Colonic mucosa (tissue), 4 donors: ENCODE measurements at regions not wholly inside any gene's neighbourhood (a gene's known extent, or its start where the extent isn't known, plus 50 kb on each side); places are given as distances from the start of the nearest gene placed in this dataset.

Experiments
- DNase-seq: peaks from one replicate; pipeline ENCODE4 v3.0.0-alpha.2; 2020
- H3K27ac ChIP-seq: fragments of 200-600 bp; one replicate; pipeline ENCODE4 v1.8.0; 2021
- H3K27me3 ChIP-seq: fragments of 200-600 bp; one replicate; pipeline ENCODE4 v1.8.0; 2021
- H3K36me3 ChIP-seq: fragments of 200-600 bp; one replicate; pipeline ENCODE4 v1.8.0; 2021
- H3K4me1 ChIP-seq: fragments of 200-600 bp; one replicate; pipeline ENCODE4 v1.8.0; 2021; ENCODE audit warnings: mild to moderate bottlenecking
- H3K4me3 ChIP-seq: fragments of 200-600 bp; one replicate; pipeline ENCODE4 v1.8.0; 2021
- H3K9ac ChIP-seq, 2 donors: one replicate each; pipeline ENCODE4 v1.7.0; 2013; ENCODE audit warnings: control low read depth in 2 of 2, low read depth in 2 of 2, low read length in 2 of 2
- H3K9me3 ChIP-seq: fragments of 200-600 bp; one replicate; pipeline ENCODE4 v1.8.0; 2021
- intact Hi-C: fragments of 100-400 bp; cut with DNase I; formaldehyde crosslinking; loops from one replicate; pipeline ENCODE4 v1.14.1; 2022
- TF ChIP-seq, protein P1 (sequence below): fragments of 200-600 bp; IDR thresholded peaks from one replicate; pipeline ENCODE4 v1.8.0; 2022; ENCODE audit warnings: antibody characterized with exemption, mild to moderate bottlenecking
- donor health status: healthy.
- donor health status: DM: no; HTN: no; CAD: no.
- donor health status: DM: no; HTN: no; CAD: no.

DNA sequence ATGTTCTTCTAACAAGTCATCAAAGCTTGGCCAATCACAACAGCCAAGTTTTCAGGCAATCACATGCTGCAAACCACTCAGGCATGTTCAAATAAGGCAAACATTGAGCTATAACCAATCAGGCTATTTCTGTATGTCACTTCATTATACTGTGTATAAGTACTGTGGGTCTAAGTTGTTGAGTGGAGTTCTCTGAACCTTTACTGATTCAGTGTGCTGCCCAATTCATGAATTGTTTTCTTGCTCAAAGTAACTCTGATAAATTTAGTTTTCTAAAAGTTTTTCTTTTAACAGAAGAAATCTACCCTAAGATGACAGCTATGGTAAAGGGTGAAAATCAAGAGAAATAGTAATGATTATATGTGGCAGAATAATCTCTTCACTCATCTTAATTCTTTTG is 805.4 kb upstream of the NUDT12 start:
- no peak for DNase-seq
- Histone ChIP-seq H3K4me3 (no peak overlapping the region), H3K9ac (no peak overlapping the region), H3K9me3 (no peaks in the 10 kb centered on the region), H3K4me1 (no peaks in the 10 kb centered on the region), H3K36me3 (no peaks in the 10 kb centered on the region), H3K27me3 (no peaks in the 10 kb centered on the region), H3K27ac (no peak overlapping the region)
- intact Hi-C loops: no loop called here
- TF ChIP-seq, protein P1, sequence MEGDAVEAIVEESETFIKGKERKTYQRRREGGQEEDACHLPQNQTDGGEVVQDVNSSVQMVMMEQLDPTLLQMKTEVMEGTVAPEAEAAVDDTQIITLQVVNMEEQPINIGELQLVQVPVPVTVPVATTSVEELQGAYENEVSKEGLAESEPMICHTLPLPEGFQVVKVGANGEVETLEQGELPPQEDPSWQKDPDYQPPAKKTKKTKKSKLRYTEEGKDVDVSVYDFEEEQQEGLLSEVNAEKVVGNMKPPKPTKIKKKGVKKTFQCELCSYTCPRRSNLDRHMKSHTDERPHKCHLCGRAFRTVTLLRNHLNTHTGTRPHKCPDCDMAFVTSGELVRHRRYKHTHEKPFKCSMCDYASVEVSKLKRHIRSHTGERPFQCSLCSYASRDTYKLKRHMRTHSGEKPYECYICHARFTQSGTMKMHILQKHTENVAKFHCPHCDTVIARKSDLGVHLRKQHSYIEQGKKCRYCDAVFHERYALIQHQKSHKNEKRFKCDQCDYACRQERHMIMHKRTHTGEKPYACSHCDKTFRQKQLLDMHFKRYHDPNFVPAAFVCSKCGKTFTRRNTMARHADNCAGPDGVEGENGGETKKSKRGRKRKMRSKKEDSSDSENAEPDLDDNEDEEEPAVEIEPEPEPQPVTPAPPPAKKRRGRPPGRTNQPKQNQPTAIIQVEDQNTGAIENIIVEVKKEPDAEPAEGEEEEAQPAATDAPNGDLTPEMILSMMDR: no peak

DNA sequence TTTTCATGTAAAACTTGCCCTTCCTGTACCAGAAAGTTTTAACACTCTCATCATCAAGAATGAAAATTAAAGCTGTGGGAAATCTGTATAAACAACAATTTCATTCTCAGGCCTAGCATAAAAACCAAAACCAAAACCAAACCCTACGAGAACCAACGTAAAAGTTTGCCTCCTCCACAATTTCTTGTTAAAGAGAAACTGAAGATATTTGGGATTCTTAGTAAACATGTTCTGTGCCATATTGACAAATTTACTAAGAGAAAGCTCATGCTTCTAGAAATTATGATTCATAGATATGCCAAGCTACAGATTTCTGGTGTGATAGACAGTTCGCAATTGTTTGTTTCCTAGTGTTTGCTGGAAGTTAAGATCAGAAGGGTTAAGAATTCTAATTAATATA is 801.0 kb upstream of the NUDT12 start:
- no peaks in the 10 kb centered on the region for H3K4me1 ChIP-seq
- no peak overlapping the region for H3K4me3 ChIP-seq
- H3K9ac ChIP-seq: no peak overlapping the region
- no peaks in the 10 kb centered on the region for H3K27me3 ChIP-seq
- no peaks in the 10 kb centered on the region for H3K36me3 ChIP-seq
- H3K27ac ChIP-seq: no peak overlapping the region
- H3K9me3 ChIP-seq: no peaks in the 10 kb centered on the region
- DNase-seq: no peak
- intact Hi-C loops: no loop called here
- TF ChIP-seq, protein P1: no peak

DNA sequence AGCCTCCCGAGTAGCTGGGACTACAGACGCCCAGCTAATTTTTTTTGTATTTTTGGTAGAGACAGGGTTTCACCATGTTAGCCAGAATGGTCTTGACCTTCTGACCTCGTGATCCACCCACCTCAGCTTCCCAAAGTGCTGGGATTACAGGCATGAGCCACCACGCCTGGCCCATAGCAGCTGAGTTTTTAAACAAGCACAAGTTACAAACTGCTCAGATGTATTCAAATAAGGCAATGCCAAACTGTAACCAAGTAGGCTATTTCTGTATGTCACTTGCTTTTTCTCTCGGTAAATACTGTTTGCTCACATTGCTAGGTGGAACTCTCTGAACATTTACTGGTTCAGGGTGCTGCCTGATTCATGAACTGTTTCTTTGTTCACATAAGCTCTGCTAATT is 799.3 kb upstream of the NUDT12 start:
- H3K4me3 ChIP-seq: no peak overlapping the region
- TF ChIP-seq, protein P1: no peak
- no peak for DNase-seq
- intact Hi-C loops: no loop called here
- no peaks in the 10 kb centered on the region for H3K9me3 ChIP-seq
- H3K4me1 ChIP-seq: no peaks in the 10 kb centered on the region
- no peaks in the 10 kb centered on the region for H3K27me3 ChIP-seq
- no peak overlapping the region for H3K9ac ChIP-seq
- no peak overlapping the region for H3K27ac ChIP-seq
- H3K36me3 ChIP-seq: no peaks in the 10 kb centered on the region

DNA sequence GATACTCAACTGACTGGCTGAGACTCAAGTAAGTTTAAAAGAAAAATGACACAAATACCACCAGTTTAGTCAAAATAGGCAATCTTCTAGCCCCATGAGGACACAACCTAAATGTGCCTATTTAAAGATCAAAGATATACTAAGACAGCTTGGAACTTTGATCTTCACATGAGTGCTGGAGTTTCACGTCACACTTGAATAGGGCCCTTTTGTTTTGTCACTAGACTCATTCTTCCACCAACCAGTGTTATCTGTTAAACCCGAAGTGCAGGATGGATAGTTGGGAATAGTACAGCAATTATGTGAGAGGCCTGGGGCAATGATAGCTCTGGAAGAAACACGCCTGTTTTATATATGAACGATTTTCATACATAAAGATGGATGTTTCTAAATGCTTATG is 792.8 kb upstream of the NUDT12 start:
- H3K9ac ChIP-seq: no peak overlapping the region
- no peaks in the 10 kb centered on the region for H3K4me1 ChIP-seq
- no peaks in the 10 kb centered on the region for H3K36me3 ChIP-seq
- TF ChIP-seq, protein P1: no peak
- H3K27me3 ChIP-seq: no peaks in the 10 kb centered on the region
- H3K4me3 ChIP-seq: no peak overlapping the region
- DNase-seq: no peak
- no peaks in the 10 kb centered on the region for H3K9me3 ChIP-seq
- no peak overlapping the region for H3K27ac ChIP-seq
- intact Hi-C loops: no loop called here

DNA sequence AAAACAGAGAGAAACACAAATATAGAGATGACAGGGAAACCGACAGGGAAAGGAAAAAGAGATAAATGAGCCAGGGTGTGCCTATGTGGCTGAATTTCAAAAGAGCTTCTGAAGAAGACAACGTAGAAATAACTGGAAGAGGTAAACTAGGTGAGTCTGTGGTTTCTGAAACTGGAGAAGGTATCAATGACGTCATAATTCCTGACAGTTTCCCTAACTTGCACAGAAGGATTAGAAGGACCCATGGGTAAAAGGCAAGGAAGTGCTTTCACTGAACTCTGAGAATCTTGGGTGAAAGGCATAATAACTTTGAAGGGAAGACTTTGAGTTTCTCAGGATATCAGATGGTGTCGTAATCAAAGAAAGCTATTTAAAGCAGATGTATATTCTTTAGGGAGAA is 790.8 kb upstream of the NUDT12 start:
- intact Hi-C loops: no loop called here

More for the DNA sequence above, 790.8 kb upstream of the NUDT12 start:
- Histone ChIP-seq H3K9me3 (no peaks in the 10 kb centered on the region), H3K9ac (no peak overlapping the region), H3K36me3 (no peaks in the 10 kb centered on the region), H3K4me3 (no peak overlapping the region), H3K27me3 (no peaks in the 10 kb centered on the region), H3K4me1 (no peaks in the 10 kb centered on the region), H3K27ac (no peak overlapping the region)
- TF ChIP-seq, protein P1: no peak
- DNase-seq: no peak
